ENCODE measurements at regions not wholly inside any gene's neighbourhood (a gene's known extent, or its start where the extent isn't known, plus 50 kb on each side); places are given as distances from the start of the nearest gene placed in this dataset.

- Histone ChIP-seq H3K4me3 (no peak overlapping the region), H4K20me1 (ENCODE audit: insufficient read depth) (no peaks in the 10 kb centered on the region), H2AFZ (no peak overlapping the region), H3F3A (ENCODE audit: insufficient read depth, low read depth) (no peaks in the 10 kb centered on the region), H3K36me3 (ENCODE audit: low read depth) (no peaks in the 10 kb centered on the region), H3K27ac (no peak overlapping the region), H3K79me2 (ENCODE audit: low read depth) (no peaks in the 10 kb centered on the region), H3K4me1 (replicated peaks; ENCODE audit: insufficient read depth) (no peaks in the 10 kb centered on the region), H3K27me3 (ENCODE audit: insufficient read depth, low read depth) (no peaks in the 10 kb centered on the region), H3K4me2 (no peak overlapping the region), H3K9me3 (ENCODE audit: insufficient read depth, low read depth) (no peaks in the 10 kb centered on the region), H3K9me2 (ENCODE audit: insufficient read depth) (no peaks in the 10 kb centered on the region; the same call in 1 of the 2 replicates)
- no peak for TF ChIP-seq CTCF (conservative IDR thresholded peaks at IDR 0.05)
- TF ChIP-seq EZH2 (IDR thresholded peaks at IDR 0.05; ENCODE audit: low read depth): no peak
- intact Hi-C loops (cut with micrococcal nuclease; ENCODE audit: unreplicated experiment): no loop called here
- no TSS peak for BruUV-seq (replicated peaks)
- DNase-seq: no peak
- ChIA-PET POLR2A (ENCODE audit: unreplicated experiment) (no interaction called here), CTCF (no interaction called here)
Measured at GRCh38 chr16:52089476-52089875, 457.5 kb downstream of the TOX3 start.

GRCh38 chr16:52086901-52087300 is 460.0 kb downstream of the TOX3 start:
- no peaks in the 10 kb centered on the region for H3K27me3 ChIP-seq (ENCODE audit: insufficient read depth, low read depth)
- no peaks in the 10 kb centered on the region for H3K79me2 ChIP-seq (ENCODE audit: low read depth)
- POLR2A ChIA-PET (ENCODE audit: unreplicated experiment): no interaction called here
- no peaks in the 10 kb centered on the region for H4K20me1 ChIP-seq (ENCODE audit: insufficient read depth)
- CTCF ChIA-PET: no interaction called here
- intact Hi-C loops (cut with micrococcal nuclease; ENCODE audit: unreplicated experiment): no loop called here
- no peaks in the 10 kb centered on the region for H3K9me2 ChIP-seq (ENCODE audit: insufficient read depth)
- H3K36me3 ChIP-seq (ENCODE audit: low read depth): no peaks in the 10 kb centered on the region
- no peak overlapping the region for H3K27ac ChIP-seq
- no peak overlapping the region for H3K4me2 ChIP-seq
- H3K4me1 ChIP-seq (replicated peaks; ENCODE audit: insufficient read depth): no peaks in the 10 kb centered on the region
- no peak for DNase-seq
- H3K4me3 ChIP-seq: no peak overlapping the region
- BruUV-seq (replicated peaks): no TSS peak
- TF ChIP-seq CTCF (conservative IDR thresholded peaks at IDR 0.05) (no peak), EZH2 (IDR thresholded peaks at IDR 0.05; ENCODE audit: low read depth) (no peak)
- H3K9me3 ChIP-seq (ENCODE audit: insufficient read depth, low read depth): no peaks in the 10 kb centered on the region
- H3F3A ChIP-seq (ENCODE audit: insufficient read depth, low read depth): no peaks in the 10 kb centered on the region
- H2AFZ ChIP-seq: no peak overlapping the region

GRCh38 chr16:52078716-52079655 is 468.0 kb downstream of the TOX3 start:
- no peak overlapping the region for H3K4me2 ChIP-seq
- TF ChIP-seq EZH2 (IDR thresholded peaks at IDR 0.05; ENCODE audit: low read depth) (no peak), CTCF (conservative IDR thresholded peaks at IDR 0.05) (no peak)
- no peaks in the 10 kb centered on the region for H3K9me3 ChIP-seq (ENCODE audit: insufficient read depth, low read depth)
- CTCF ChIA-PET: no interaction called here
- H4K20me1 ChIP-seq (ENCODE audit: insufficient read depth): no peaks in the 10 kb centered on the region
- no TSS peak for BruUV-seq (replicated peaks)
- no peak for DNase-seq
- no peaks in the 10 kb centered on the region for H3K9me2 ChIP-seq (ENCODE audit: insufficient read depth)
- POLR2A ChIA-PET (ENCODE audit: unreplicated experiment): no interaction called here
- H3F3A ChIP-seq (ENCODE audit: insufficient read depth, low read depth): no peaks in the 10 kb centered on the region
- H3K27ac ChIP-seq: no peak overlapping the region
- intact Hi-C loops (cut with micrococcal nuclease; ENCODE audit: unreplicated experiment): no loop called here
- H3K79me2 ChIP-seq (ENCODE audit: low read depth): no peaks in the 10 kb centered on the region
- no peak overlapping the region for H3K4me3 ChIP-seq
- no peaks in the 10 kb centered on the region for H3K4me1 ChIP-seq (replicated peaks; ENCODE audit: insufficient read depth)
- no peak overlapping the region for H2AFZ ChIP-seq
- no peaks in the 10 kb centered on the region for H3K27me3 ChIP-seq (ENCODE audit: insufficient read depth, low read depth)
- H3K36me3 ChIP-seq (ENCODE audit: low read depth): no peaks in the 10 kb centered on the region
